HCT116 (cell line): ENCODE measurements at regions not wholly inside any gene's neighbourhood (a gene's known extent, or its start where the extent isn't known, plus 50 kb on each side); places are given as distances from the start of the nearest gene placed in this dataset.

Experiments used
- ATAC-seq: fragments of 200-7000 bp; cut with Tn5 transposase; 2 replicates; pipeline ENCODE4 v1.9.1; 2020; ENCODE audit warnings: mild to moderate bottlenecking, moderate library complexity
- BruUV-seq: library from RNA; stranded (reverse); fragments of 400-500 nt; replicated peaks from 2 replicates; lab custom pipeline; 2021; lab: Mats Ljungman, UMichigan
- CTCF ChIA-PET: fragments of 300-600 bp; sonication (Branson Sonifier 250); formaldehyde crosslinking; loops from one replicate; lab custom pipeline; 2021; ENCODE audit warnings: antibody characterized with exemption; lab: Charles Lee
- POLR2A ChIA-PET: fragments of 300-600, 350-600 bp; sonication (Branson Sonifier 250); formaldehyde crosslinking; loops from one replicate; lab custom pipeline; 2021; ENCODE audit warnings: antibody characterized with exemption; lab: Charles Lee
- RAD21 ChIA-PET, 2 experiments: fragments of 300-600 bp; sonication (Branson Sonifier 250); formaldehyde crosslinking; loops; one replicate each; lab custom pipeline; 2023; ENCODE audit warnings: low total read pairs in 2 of 2; ENCODE audit not compliant: uncharacterized antibody in 2 of 2, unreplicated experiment in 2 of 2, low non-redundant PET in 1 of 2; lab: Charles Lee
- DNase-seq: peaks from one replicate; pipeline ENCODE4 v3.0.0-alpha.2; 2010; ENCODE audit warnings: low read depth, low spot score
- H2AFZ ChIP-seq: fragments of 200-600 bp; shearing (Covaris generic), sonication (generic); 2 replicates; pipeline ENCODE4 v1.6.1; 2017; ENCODE audit warnings: low read depth, mixed run types, mixed read lengths, antibody characterized with exemption, low read length; ENCODE audit not compliant: poor library complexity, severe bottlenecking
- H3K27ac ChIP-seq: 2 replicates; pipeline ENCODE4 v1.5.1; 2012; ENCODE audit warnings: low read depth, low read length
- H3K27me3 ChIP-seq: fragments of 200-600 bp; sonication (generic); 2 replicates; pipeline ENCODE4 v1.6.1; 2016; ENCODE audit warnings: mixed run types, low read length, mixed read lengths; ENCODE audit not compliant: insufficient read depth
- H3K36me3 ChIP-seq, 2 experiments: fragments of 200-500 bp in 1 of 2; fragments of 200-600 bp in 1 of 2; sonication (Bioruptor generic) in 1 of 2; sonication (generic) in 1 of 2; 2 replicates each; pipeline versions ENCODE4 v1.5.1 to v1.6.1; 2014 to 2016; ENCODE audit warnings: low read length in 2 of 2, inconsistent platforms in 1 of 2, mixed read lengths in 1 of 2, mixed run types in 1 of 2; ENCODE audit not compliant: insufficient read depth in 2 of 2, control insufficient read depth in 1 of 2
- H3K4me1 ChIP-seq, 2 experiments: fragments of 200-600 bp in 1 of 2; sonication (generic) in 1 of 2; 2 replicates each; pipeline versions ENCODE4 v1.5.1 to v1.6.1; 2012 to 2017; ENCODE audit warnings: low read length in 2 of 2, inconsistent platforms in 1 of 2, mild to moderate bottlenecking in 1 of 2, mixed read lengths in 1 of 2, mixed run types in 1 of 2, moderate library complexity in 1 of 2; ENCODE audit not compliant: insufficient read depth in 2 of 2, control insufficient read depth in 1 of 2
- H3K4me2 ChIP-seq: fragments of 200-600 bp; sonication (generic); 2 replicates; pipeline ENCODE4 v1.6.1; 2017; ENCODE audit warnings: mixed run types, low read length, mixed read lengths
- H3K4me3 ChIP-seq, 2 experiments: fragments of 200-600 bp in 1 of 2; sonication (generic) in 1 of 2; replicated peaks in 1 of 2; 2 replicates each; pipeline ENCODE4 v1.5.1; 2011 to 2016; ENCODE audit warnings: low read length in 2 of 2, control low read depth in 1 of 2, low read depth in 1 of 2, mild to moderate bottlenecking in 1 of 2, mixed read lengths in 1 of 2, mixed run types in 1 of 2
- H3K79me2 ChIP-seq: fragments of 200-600 bp; sonication (generic); 2 replicates; pipeline ENCODE4 v1.6.1; 2017; ENCODE audit warnings: mild to moderate bottlenecking, mixed run types, low read length, moderate library complexity, mixed read lengths; ENCODE audit not compliant: insufficient read depth
- H3K9ac ChIP-seq: fragments of 200-600 bp; sonication (generic); 2 replicates; pipeline ENCODE4 v1.6.1; 2016; ENCODE audit warnings: low read length, mixed read lengths
- H3K9me2 ChIP-seq: fragments of 200-600 bp; sonication (generic), shearing (Covaris generic); 2 replicates; pipeline ENCODE4 v1.6.1; 2017; ENCODE audit warnings: mixed run types, mild to moderate bottlenecking, moderate library complexity; ENCODE audit not compliant: insufficient read depth
- H3K9me3 ChIP-seq, 2 experiments: fragments of 200-500 bp in 1 of 2; fragments of 200-600 bp in 1 of 2; sonication (Bioruptor generic) in 1 of 2; sonication (generic) in 1 of 2; 2 replicates each; pipeline ENCODE4 v1.6.1; 2014 to 2017; ENCODE audit warnings: low read length in 2 of 2, mixed read lengths in 2 of 2, inconsistent platforms in 1 of 2, low read depth in 1 of 2, mild to moderate bottlenecking in 1 of 2, mixed run types in 1 of 2, moderate library complexity in 1 of 2; ENCODE audit not compliant: control insufficient read depth in 1 of 2, insufficient read depth in 1 of 2
- H4K20me1 ChIP-seq: fragments of 200-600 bp; sonication (generic), shearing (Covaris generic); 2 replicates; pipeline ENCODE4 v1.6.1; 2017; ENCODE audit warnings: mixed run types, mild to moderate bottlenecking, moderate library complexity; ENCODE audit not compliant: insufficient read depth
- CBX3 ChIP-seq: IDR thresholded peaks from 2 replicates; pipeline ENCODE4 v1.6.1; 2012; ENCODE audit warnings: low read depth
- ELF1 ChIP-seq: IDR thresholded peaks from 2 replicates; pipeline ENCODE4 v1.6.1; 2012; ENCODE audit warnings: low read depth, borderline replicate concordance
- EZH2 ChIP-seq: fragments of 200-600 bp; sonication (generic); IDR thresholded peaks from 2 replicates; pipeline ENCODE4 v1.6.1; 2017; ENCODE audit warnings: antibody characterized with exemption, mixed run types
- FOSL1 ChIP-seq: IDR thresholded peaks from 2 replicates; pipeline ENCODE4 v1.6.1; 2012; ENCODE audit warnings: low read depth
- MAX ChIP-seq: IDR thresholded peaks from 2 replicates; pipeline ENCODE4 v1.6.1; 2012
- POLR2A ChIP-seq: IDR thresholded peaks from 2 replicates; pipeline ENCODE4 v1.7.0; 2011; ENCODE audit warnings: borderline replicate concordance; ENCODE audit not compliant: insufficient read depth, insufficient read length; ENCODE audit errors: extremely low read depth
- REST ChIP-seq: IDR thresholded peaks from 2 replicates; pipeline ENCODE4 v1.6.1; 2012; ENCODE audit warnings: low read depth
- SIN3A ChIP-seq: IDR thresholded peaks from 2 replicates; pipeline ENCODE4 v1.6.1; 2012; ENCODE audit warnings: low read depth
- SP1 ChIP-seq: IDR thresholded peaks from 2 replicates; pipeline ENCODE4 v1.6.1; 2012; ENCODE audit warnings: low read depth
- ZBTB33 ChIP-seq: IDR thresholded peaks from 2 replicates; pipeline ENCODE4 v1.6.1; 2011; ENCODE audit warnings: mild to moderate bottlenecking, low read length, moderate library complexity; ENCODE audit not compliant: insufficient replicate concordance; ENCODE audit errors: extremely low read depth
- ZFX ChIP-seq: fragments of 450-650 bp; IDR thresholded peaks from 2 replicates; pipeline ENCODE4 v1.6.1; 2017
- intact Hi-C: fragments of 100-400 bp; cut with micrococcal nuclease; formaldehyde crosslinking; loops from 2 replicates; pipeline ENCODE4 v1.10.0; 2022
- TF ChIP-seq, protein P1 (sequence below): IDR thresholded peaks from 2 replicates; pipeline ENCODE4 v1.6.1; 2012

DNA sequence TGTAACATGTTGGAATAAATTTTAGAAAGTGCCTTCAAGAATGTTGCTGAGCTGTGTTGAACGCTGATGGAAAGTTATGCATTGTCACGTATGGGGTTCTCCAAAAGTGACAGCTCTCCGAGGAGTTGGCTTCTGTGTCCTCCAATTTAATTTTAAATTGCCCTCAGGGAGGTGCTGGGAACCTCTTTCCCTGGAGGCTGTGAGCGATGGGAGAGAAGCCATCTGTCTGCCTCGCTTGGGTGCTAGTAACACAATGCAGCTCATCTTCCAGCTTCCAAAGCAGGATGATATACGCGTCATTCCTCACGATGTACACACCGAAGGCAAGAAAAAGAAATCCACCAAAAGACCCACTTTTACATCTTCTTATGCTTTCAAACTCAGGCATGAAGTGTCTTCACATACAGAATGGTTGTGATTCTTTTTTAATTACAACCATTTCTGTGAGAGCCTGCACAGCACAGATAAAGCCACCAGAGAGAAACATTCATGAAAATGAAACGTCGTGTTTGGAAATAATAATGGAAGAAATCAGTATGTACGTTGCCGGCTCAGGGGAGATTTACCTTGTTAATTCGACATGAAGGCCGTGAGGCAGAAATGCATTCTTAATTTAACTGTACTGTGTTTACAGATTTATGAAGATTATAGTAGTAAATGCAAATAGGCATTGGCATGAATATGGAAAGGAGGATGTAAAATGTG, 218.9 kb downstream of the ASMT start:
- Histone ChIP-seq H3K79me2 (no peaks in the 10 kb centered on the region), H3K4me2 (no peak overlapping the region), H3K4me3 (no peak overlapping the region), H3K27ac (no peak overlapping the region), H3K9me2 (no peaks in the 10 kb centered on the region), H3K9ac (no peak overlapping the region), H2AFZ (no peak overlapping the region), H3K36me3 (no peaks in the 10 kb centered on the region), H3K4me1 (no peaks in the 10 kb centered on the region), H4K20me1 (no peaks in the 10 kb centered on the region), H3K9me3 (peaks cover 0 to 3% of the 10 kb centered on the region in 2 experiments; a peak in 1 of 4 replicates), H3K27me3 (no peaks in the 10 kb centered on the region)
- BruUV-seq: no TSS peak
- intact Hi-C loops: no loop called here
- ATAC-seq (no peak), DNase-seq (no peak)
- TF ChIP-seq SP1: no peak
- no peak for TF ChIP-seq ZBTB33
- TF ChIP-seq, protein P1, sequence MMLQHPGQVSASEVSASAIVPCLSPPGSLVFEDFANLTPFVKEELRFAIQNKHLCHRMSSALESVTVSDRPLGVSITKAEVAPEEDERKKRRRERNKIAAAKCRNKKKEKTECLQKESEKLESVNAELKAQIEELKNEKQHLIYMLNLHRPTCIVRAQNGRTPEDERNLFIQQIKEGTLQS: no peak
- no peak for TF ChIP-seq ELF1
- TF ChIP-seq REST: no peak
- no peak for TF ChIP-seq SIN3A
- no peak for TF ChIP-seq MAX
- TF ChIP-seq CBX3: no peak
- TF ChIP-seq POLR2A: no peak
- no peak for TF ChIP-seq ZFX
- TF ChIP-seq EZH2: no peak
- TF ChIP-seq FOSL1: no peak
- ChIA-PET POLR2A (no interaction called here), CTCF (no interaction called here), RAD21 (no interaction called here)
